Sigmoid colon (tissue), 6 donors: ENCODE measurements at regions not wholly inside any gene's neighbourhood (a gene's known extent, or its start where the extent isn't known, plus 50 kb on each side); places are given as distances from the start of the nearest gene placed in this dataset.

Source experiments
- DNase-seq: peaks from one replicate; pipeline ENCODE4 v3.0.0-alpha.2; 2019
- H3K27ac ChIP-seq, 4 donors: fragments of 200-600 bp; sonication (generic); one replicate each; pipeline ENCODE4 v1.5.1; 2016 to 2019; ENCODE audit warnings: mild to moderate bottlenecking in 1 of 4
- H3K27me3 ChIP-seq, 3 donors: fragments of 200-600 bp; sonication (generic); one replicate each; pipeline ENCODE4 v1.5.1; 2019; ENCODE audit warnings: mild to moderate bottlenecking in 1 of 3
- H3K36me3 ChIP-seq, 4 donors: fragments of 200-600 bp; sonication (generic); one replicate each; pipeline ENCODE4 v1.5.1; 2016 to 2019
- H3K4me1 ChIP-seq, 4 donors: fragments of 200-600 bp; sonication (generic); one replicate each; pipeline ENCODE4 v1.5.1; 2017 to 2019
- H3K4me3 ChIP-seq, 4 donors: fragments of 200-600 bp; sonication (generic); one replicate each; pipeline ENCODE4 v1.5.1; 2017 to 2019; ENCODE audit warnings: mild to moderate bottlenecking in 2 of 4, moderate library complexity in 1 of 4
- H3K9me3 ChIP-seq, 4 donors: fragments of 200-600 bp in 3 of 4; sonication (generic) in 3 of 4; one replicate each; pipeline versions ENCODE4 v1.5.1 to v1.6.1; 2013 to 2019
- EP300 ChIP-seq, 4 donors: sonication (generic); formaldehyde crosslinking; IDR thresholded peaks; one replicate each; pipeline ENCODE4 v1.6.1; 2017; ENCODE audit warnings: antibody characterized with exemption in 4 of 4
- POLR2A ChIP-seq, 2 donors: fragments of 450-650 bp; IDR thresholded peaks; one replicate each; pipeline ENCODE4 v1.6.1; 2016; ENCODE audit warnings: antibody characterized with exemption in 2 of 2, mild to moderate bottlenecking in 2 of 2, moderate library complexity in 2 of 2
- POLR2AphosphoS5 ChIP-seq, 4 donors: sonication (generic); formaldehyde crosslinking; IDR thresholded peaks; one replicate each; pipeline ENCODE4 v1.6.1; 2017; ENCODE audit warnings: antibody characterized with exemption in 4 of 4
- WGBS, 2 donors: extraction: QIAGEN DNeasy Blood & Tissue Kit; methylation state at CpG; one replicate each; pipeline ENCODE4 v1.1.7; 2013; 5-methylcytosine and 5-hydroxymethylcytosine counted together
- intact Hi-C: fragments of 100-400 bp; cut with DNase I; formaldehyde crosslinking; loops from one replicate; pipeline ENCODE4 v1.15.1; 2023
- TF ChIP-seq, protein P1 (sequence below), 4 experiments: fragments of 450-650 bp in 3 of 4; fragments of 200-600 bp in 1 of 4; IDR thresholded peaks; one replicate each; pipeline ENCODE4 v1.5.1; 2016 to 2019; ENCODE audit warnings: antibody characterized with exemption in 4 of 4, mild to moderate bottlenecking in 3 of 4, moderate library complexity in 2 of 4
- donor health status: healthy with polysubstance abuse.
- donor health status: healthy.

DNA sequence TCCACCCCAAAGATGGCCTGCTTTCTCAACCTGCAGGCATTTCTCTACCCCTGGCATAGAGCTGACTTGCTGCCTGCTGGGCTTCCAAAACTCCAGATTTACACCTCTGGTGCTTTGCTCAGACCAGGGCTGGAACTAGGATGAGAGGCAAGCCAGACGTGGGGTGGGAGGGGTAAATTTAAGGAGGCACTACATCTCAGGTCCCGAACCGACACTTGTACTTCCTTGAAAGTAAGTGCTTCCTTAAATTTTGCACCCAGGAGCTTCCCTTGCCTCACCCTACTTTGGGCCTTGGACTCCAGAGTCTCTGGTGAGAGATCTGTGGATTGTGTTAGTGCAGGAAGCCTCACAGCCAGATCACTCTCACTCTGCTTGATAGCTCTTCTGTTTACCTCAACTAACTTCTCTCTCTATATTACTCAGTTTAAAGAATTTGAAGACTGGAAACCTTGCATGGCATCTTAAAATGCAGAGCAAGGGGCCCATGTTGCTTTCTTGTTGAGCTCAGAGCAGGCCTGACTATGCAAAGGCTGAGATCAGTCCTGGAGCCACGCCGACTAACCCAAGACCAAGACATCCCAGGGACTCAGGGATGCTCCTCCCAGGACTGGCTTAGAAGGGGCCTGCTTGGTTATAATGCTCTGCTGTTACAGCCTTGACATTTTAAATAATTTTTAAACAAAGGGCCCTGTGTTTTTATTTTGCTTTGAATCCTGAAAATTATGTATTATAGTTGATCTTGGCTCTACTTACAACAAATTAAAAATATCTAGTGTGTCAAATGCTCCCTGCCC lies 145.0 kb upstream of the LEF1 start:
- H3K4me3 ChIP-seq: no peak overlapping the region
- no peaks in the 10 kb centered on the region for H3K36me3 ChIP-seq
- intact Hi-C loops: no loop called here
- H3K9me3 ChIP-seq: no peaks in the 10 kb centered on the region
- no peak for DNase-seq
- TF ChIP-seq EP300 (IDR thresholded peaks at IDR 0.05) (no peak), POLR2AphosphoS5 (IDR thresholded peaks at IDR 0.05) (no peak), POLR2A (IDR thresholded peaks at IDR 0.05) (no peak)
- TF ChIP-seq, protein P1, sequence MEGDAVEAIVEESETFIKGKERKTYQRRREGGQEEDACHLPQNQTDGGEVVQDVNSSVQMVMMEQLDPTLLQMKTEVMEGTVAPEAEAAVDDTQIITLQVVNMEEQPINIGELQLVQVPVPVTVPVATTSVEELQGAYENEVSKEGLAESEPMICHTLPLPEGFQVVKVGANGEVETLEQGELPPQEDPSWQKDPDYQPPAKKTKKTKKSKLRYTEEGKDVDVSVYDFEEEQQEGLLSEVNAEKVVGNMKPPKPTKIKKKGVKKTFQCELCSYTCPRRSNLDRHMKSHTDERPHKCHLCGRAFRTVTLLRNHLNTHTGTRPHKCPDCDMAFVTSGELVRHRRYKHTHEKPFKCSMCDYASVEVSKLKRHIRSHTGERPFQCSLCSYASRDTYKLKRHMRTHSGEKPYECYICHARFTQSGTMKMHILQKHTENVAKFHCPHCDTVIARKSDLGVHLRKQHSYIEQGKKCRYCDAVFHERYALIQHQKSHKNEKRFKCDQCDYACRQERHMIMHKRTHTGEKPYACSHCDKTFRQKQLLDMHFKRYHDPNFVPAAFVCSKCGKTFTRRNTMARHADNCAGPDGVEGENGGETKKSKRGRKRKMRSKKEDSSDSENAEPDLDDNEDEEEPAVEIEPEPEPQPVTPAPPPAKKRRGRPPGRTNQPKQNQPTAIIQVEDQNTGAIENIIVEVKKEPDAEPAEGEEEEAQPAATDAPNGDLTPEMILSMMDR (IDR thresholded peaks at IDR 0.05): no peak
- 74 to 88% methylated on average over 5 of the region's 5 CpGs for WGBS, 2 donors
- peaks cover 0 to 5% (median 0%) of the 10 kb centered on the region in 3 donors for H3K27me3 ChIP-seq
- H3K4me1 ChIP-seq: no peaks in the 10 kb centered on the region
- no peak overlapping the region for H3K27ac ChIP-seq

DNA sequence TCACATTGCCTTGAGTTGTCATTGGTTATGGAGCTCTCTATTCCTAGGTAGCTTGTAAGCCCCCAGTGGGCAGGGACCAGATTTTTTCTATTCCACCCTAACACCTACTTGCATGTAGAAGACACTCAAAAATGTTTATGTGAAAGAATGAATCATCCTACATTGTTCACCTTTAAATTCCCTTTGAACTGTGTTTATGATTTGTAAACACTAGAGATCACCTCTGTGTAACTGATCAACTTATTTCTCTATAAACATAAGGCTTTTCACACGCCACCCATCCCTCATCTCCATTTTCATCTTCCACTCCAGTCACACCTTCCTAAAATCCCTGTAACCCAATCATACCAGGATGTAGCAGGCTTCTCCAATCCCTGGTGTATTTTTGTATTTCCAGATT lies 142.6 kb upstream of the LEF1 start:
- no peaks in the 10 kb centered on the region for H3K4me1 ChIP-seq
- no peak for DNase-seq
- intact Hi-C loops: no loop called here
- H3K4me3 ChIP-seq: no peak overlapping the region
- TF ChIP-seq, protein P1 (IDR thresholded peaks at IDR 0.05): no peak
- TF ChIP-seq POLR2A (IDR thresholded peaks at IDR 0.05) (no peak), EP300 (IDR thresholded peaks at IDR 0.05) (no peak), POLR2AphosphoS5 (IDR thresholded peaks at IDR 0.05) (no peak)
- H3K27ac ChIP-seq: no peak overlapping the region
- 12 to 58% methylated on average over 1 of the region's 1 CpG for WGBS, 2 donors
- H3K36me3 ChIP-seq: no peaks in the 10 kb centered on the region
- no peaks in the 10 kb centered on the region for H3K9me3 ChIP-seq
- H3K27me3 ChIP-seq: no peaks in the 10 kb centered on the region

DNA sequence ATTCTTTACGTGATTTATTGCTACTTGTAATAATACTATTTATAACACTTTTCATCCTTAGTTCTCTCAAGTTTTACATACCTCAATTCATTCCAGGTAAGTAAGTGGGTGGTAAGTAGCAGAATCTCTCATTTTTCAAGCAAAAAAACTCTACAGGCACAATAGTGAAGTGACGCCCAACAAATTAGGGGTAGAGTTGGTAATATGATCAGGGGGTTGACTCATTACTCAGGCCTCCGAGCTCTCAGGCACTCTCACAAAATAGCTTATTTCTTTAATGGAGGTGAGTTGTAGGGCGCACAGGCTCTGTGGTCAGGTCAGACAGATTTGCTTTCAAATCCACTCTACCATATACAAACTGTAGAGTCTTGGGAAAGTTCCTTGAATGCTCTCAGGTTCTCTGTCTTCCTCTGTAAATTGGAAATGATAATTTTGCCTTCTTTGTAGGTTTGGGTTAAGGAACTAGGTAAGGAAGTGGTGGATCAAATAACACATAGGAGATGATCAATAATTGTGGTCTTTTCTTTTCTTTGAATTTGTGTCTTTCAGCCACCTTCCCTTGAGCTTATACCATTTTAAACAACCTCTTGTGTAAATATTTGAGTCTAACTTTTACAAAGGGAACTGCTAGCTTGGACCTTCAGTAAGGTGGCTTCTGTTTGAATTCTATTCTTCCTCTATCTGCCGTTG lies 134.9 kb upstream of the LEF1 start:
- no peak for DNase-seq
- Histone ChIP-seq H3K9me3 (no peaks in the 10 kb centered on the region), H3K4me3 (no peak overlapping the region), H3K4me1 (no peaks in the 10 kb centered on the region), H3K27me3 (no peaks in the 10 kb centered on the region), H3K36me3 (no peaks in the 10 kb centered on the region), H3K27ac (no peak overlapping the region)
- WGBS, 2 donors: 80 to 83% methylated on average over 5 of the region's 5 CpGs
- TF ChIP-seq POLR2A (IDR thresholded peaks at IDR 0.05): no peak
- TF ChIP-seq, protein P1 (IDR thresholded peaks at IDR 0.05): no peak
- no peak for TF ChIP-seq POLR2AphosphoS5 (IDR thresholded peaks at IDR 0.05)
- TF ChIP-seq EP300 (IDR thresholded peaks at IDR 0.05): no peak
- intact Hi-C loops: no loop called here

DNA sequence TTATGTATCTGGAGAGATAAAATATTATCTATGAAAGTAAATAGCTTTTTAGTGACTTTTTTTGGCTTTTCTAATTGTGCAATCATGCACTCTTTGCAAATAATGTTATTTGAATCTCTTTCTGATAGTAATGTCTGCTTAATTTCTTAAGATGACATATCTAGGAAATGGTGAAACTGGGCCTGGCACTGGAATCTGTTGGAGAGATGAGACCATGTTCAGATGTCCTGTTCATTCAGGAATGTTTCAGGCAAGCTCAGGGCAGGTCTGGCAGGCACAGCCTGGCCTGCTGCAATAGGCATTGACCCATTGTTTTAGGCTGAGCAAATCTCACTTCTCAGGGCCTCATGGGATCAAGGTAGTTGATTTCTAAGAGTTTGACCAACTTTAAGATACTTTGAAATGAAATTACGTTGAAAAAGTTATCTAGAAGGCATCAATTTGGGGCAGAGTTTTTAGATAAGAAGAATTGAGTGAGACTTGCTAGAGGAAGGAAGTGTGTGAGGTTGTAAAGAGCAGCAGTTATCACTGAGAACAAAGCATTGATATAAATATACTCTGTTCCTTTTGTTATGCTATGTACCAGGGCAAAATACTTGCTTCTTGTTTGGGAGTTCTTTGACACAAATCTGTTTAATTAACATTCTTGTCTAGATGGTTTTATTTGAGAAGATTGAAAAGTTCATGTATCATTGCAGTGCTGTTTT lies 133.0 kb upstream of the LEF1 start:
- no peak overlapping the region for H3K27ac ChIP-seq
- intact Hi-C loops: no loop called here
- no peak overlapping the region for H3K4me3 ChIP-seq
- no peaks in the 10 kb centered on the region for H3K27me3 ChIP-seq
- H3K9me3 ChIP-seq: no peaks in the 10 kb centered on the region
- TF ChIP-seq, protein P1 (IDR thresholded peaks at IDR 0.05): no peak
- TF ChIP-seq POLR2AphosphoS5 (IDR thresholded peaks at IDR 0.05): no peak
- no peak for TF ChIP-seq EP300 (IDR thresholded peaks at IDR 0.05)
- TF ChIP-seq POLR2A (IDR thresholded peaks at IDR 0.05): no peak
- no peaks in the 10 kb centered on the region for H3K36me3 ChIP-seq
- no peaks in the 10 kb centered on the region for H3K4me1 ChIP-seq
- no peak for DNase-seq
- 10 to 25% methylated on average over 1 of the region's 1 CpG for WGBS, 2 donors
